Glutamatergic neuron (in vitro differentiated cells): ENCODE measurements at regions not wholly inside any gene's neighbourhood (a gene's known extent, or its start where the extent isn't known, plus 50 kb on each side); places are given as distances from the start of the nearest gene placed in this dataset.
A peak's percentile ranks its signal among the peaks of the same experiment; 100 is the strongest.

Source experiments
- DNase-seq: peaks from one replicate; pipeline ENCODE4 v3.0.0; 2022
- H3K27ac Mint-ChIP-seq: one replicate; pipeline ENCODE4 v1.8.0; 2020; ENCODE audit warnings: mild to moderate bottlenecking, mixed read lengths, inconsistent platforms; ENCODE audit not compliant: unreplicated experiment
- H3K27me3 Mint-ChIP-seq: one replicate; pipeline ENCODE4 v1.8.0; 2020; ENCODE audit warnings: mild to moderate bottlenecking, moderate library complexity, mixed read lengths, inconsistent platforms; ENCODE audit not compliant: unreplicated experiment
- H3K36me3 Mint-ChIP-seq: one replicate; pipeline ENCODE4 v1.8.0; 2020; ENCODE audit warnings: mild to moderate bottlenecking, mixed read lengths, inconsistent platforms; ENCODE audit not compliant: unreplicated experiment
- H3K4me1 Mint-ChIP-seq: one replicate; pipeline ENCODE4 v1.8.0; 2020; ENCODE audit warnings: mild to moderate bottlenecking, low read depth, mixed read lengths, inconsistent platforms; ENCODE audit not compliant: unreplicated experiment
- H3K4me3 Mint-ChIP-seq: one replicate; pipeline ENCODE4 v1.8.0; 2020; ENCODE audit warnings: mild to moderate bottlenecking, mixed read lengths, inconsistent platforms; ENCODE audit not compliant: unreplicated experiment
- H3K9me3 Mint-ChIP-seq: one replicate; pipeline ENCODE4 v1.8.0; 2020; ENCODE audit warnings: mild to moderate bottlenecking, moderate library complexity, mixed read lengths, inconsistent platforms; ENCODE audit not compliant: unreplicated experiment
- CTCF ChIP-seq: fragments of 200-600 bp; sonication (generic); IDR thresholded peaks from one replicate; pipeline ENCODE4 v1.5.0; 2021; ENCODE audit not compliant: partially characterized antibody, unreplicated experiment

DNA sequence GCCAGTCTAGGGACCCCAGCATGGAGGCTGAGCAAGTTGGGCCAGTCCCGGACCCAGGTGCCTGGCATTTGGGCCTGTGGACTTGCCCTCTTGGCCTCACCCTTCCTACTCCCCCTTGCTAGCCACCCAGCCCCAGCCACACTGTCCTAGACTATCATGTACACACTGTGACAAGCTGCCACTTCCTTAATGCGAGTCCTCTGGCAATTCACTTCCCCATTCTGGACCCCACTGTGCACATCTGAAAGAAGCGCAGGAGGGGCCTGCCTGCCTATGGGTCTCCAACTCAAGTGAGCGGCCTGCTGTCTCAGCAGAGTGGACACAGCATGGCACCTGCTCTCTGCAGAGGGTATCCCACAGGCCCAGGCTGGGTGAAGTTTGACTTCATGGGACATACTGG, 68.5 kb upstream of the LMO1 start:
- H3K36me3 Mint-ChIP-seq, result no peaks in the 10 kb centered on the region
- H3K4me3 Mint-ChIP-seq, result no peak overlapping the region
- peaks cover 3% of the 10 kb centered on the region for H3K9me3 Mint-ChIP-seq
- peaks cover 2% of the 10 kb centered on the region for H3K27me3 Mint-ChIP-seq
- H3K27ac Mint-ChIP-seq, result no peak overlapping the region
- TF ChIP-seq CTCF, result no peak
- H3K4me1 Mint-ChIP-seq, result peaks cover 6% of the 10 kb centered on the region
- no peak for DNase-seq

DNA sequence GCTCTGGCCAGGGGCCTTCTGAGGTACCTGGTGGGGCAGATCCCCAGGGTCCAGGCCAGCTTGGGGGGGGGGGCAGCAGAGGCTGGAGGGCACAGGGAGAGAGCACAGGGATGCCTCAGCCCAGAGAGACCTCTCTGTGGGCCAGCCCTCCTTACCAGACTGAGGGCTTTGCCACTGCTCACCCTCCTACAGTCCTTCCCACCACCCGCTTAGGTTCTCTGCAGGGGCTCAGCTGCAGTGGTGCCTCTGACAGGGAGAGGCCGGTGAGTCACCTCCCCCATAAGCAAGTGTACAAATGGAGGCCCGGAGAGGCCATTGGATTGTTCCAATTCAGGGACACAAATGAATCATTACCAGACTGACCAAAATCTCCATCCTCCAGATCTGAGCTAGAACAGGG, 68.1 kb upstream of the LMO1 start:
- H3K9me3 Mint-ChIP-seq, result peaks cover 1% of the 10 kb centered on the region
- no peak for DNase-seq
- no peak overlapping the region for H3K27ac Mint-ChIP-seq
- peaks cover 7% of the 10 kb centered on the region for H3K4me1 Mint-ChIP-seq
- H3K36me3 Mint-ChIP-seq, result no peaks in the 10 kb centered on the region
- no peak for TF ChIP-seq CTCF
- peaks cover 2% of the 10 kb centered on the region for H3K27me3 Mint-ChIP-seq
- H3K4me3 Mint-ChIP-seq, result no peak overlapping the region

DNA sequence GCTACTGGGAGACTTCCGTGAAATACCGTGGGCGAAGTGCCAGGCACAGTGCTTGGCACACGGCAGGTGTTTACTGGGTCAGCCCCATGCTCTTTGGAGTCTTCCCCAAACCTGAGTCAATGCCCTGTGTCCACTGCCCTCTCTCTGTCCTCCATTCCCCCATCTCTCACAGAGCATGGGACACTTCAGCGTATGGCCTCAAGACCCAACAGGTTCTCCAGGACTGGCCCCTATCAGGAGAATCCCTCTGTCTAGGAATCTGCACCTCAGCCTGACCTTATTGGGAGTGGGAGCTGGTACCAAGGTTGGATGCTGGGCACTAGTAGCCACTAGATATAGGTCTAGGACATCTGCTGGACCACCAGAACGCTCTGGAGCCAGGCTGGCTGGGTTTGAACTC, 67.2 kb upstream of the LMO1 start:
- Mint-ChIP-seq H3K36me3 (no peaks in the 10 kb centered on the region), H3K27me3 (peaks cover 3% of the 10 kb centered on the region), H3K27ac (no peak overlapping the region), H3K9me3 (peaks cover 3% of the 10 kb centered on the region), H3K4me3 (no peak overlapping the region), H3K4me1 (peaks cover 10% of the 10 kb centered on the region)
- TF ChIP-seq CTCF, result no peak
- DNase-seq, result no peak

GRCh38 chr11:8330404-8330803, 66.7 kb upstream of the LMO1 start:
- DNase-seq, result no peak
- Mint-ChIP-seq H3K27ac (no peak overlapping the region), H3K9me3 (peaks cover 2% of the 10 kb centered on the region), H3K27me3 (peaks cover 3% of the 10 kb centered on the region), H3K36me3 (no peaks in the 10 kb centered on the region), H3K4me1 (peaks cover 10% of the 10 kb centered on the region), H3K4me3 (no peak overlapping the region)
- TF ChIP-seq CTCF, result no peak

DNA sequence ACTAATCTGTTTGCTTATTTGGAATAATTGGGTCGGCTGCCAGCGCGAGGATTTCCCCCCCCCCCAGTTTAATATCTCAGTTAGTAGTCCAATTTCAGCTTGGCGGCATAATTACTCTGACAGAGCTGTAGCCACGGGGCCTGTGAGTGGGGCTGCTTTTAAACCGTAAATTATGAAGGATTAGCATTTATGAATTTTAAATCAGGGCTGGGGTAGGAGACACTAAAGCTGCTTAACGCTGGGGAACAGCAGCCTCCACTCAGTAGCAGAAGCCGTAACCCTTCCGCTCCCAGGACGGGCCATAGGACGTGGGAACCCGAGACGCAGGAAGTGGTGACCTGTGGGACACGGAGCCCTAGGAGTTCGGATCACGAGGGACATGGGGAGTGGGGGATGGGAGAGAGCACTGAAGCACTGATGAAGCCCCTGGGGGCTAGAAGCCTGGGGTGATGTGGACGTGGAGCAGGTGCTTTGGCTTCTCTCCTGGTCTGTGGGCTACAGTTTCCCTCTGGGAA, 66.2 kb upstream of the LMO1 start:
- Mint-ChIP-seq H3K36me3 (no peaks in the 10 kb centered on the region), H3K9me3 (peaks cover 2% of the 10 kb centered on the region), H3K4me3 (no peak overlapping the region), H3K27me3 (peaks cover 3% of the 10 kb centered on the region), H3K4me1 (peaks cover 10% of the 10 kb centered on the region), H3K27ac (peak overlapping the region; percentile 17)
- no peak for TF ChIP-seq CTCF
- peak; percentile 48 for DNase-seq
